ENCODE measurements at regions not wholly inside any gene's neighbourhood (a gene's known extent, or its start where the extent isn't known, plus 50 kb on each side); places are given as distances from the start of the nearest gene placed in this dataset.

GRCh38 chr10:33027088-33027487 lies 69.1 kb upstream of the ITGB1 start:
- peaks cover 0 to 5% of the 10 kb centered on the region in 2 donors for H3K4me1 ChIP-seq (ENCODE audit: control insufficient read depth in 2 of 2, insufficient read depth in 2 of 2, low read length in 2 of 2)
- DNase-seq (no peak), ATAC-seq (ENCODE audit: low read depth) (no peak)
- no peaks in the 10 kb centered on the region for H3K36me3 ChIP-seq (replicated peaks in 1 of 2; ENCODE audit: control extremely low read depth in 1 of 2, control insufficient read depth in 1 of 2, extremely low read depth in 1 of 2, insufficient read depth in 2 of 2, low read length in 1 of 2)
- Mint-ChIP-seq H3K4me3 (no peak overlapping the region), H3K9me3 (ENCODE audit: insufficient read depth) (no peaks in the 10 kb centered on the region), H3K27me3 (peaks cover 2% of the 10 kb centered on the region), H3K27ac (no peak overlapping the region), H3K4me1 (peaks cover 23% of the 10 kb centered on the region)
- H3K79me2 ChIP-seq (ENCODE audit: control insufficient read depth, insufficient read depth, low read length), result no peaks in the 10 kb centered on the region
- H3K9ac ChIP-seq (ENCODE audit: low read length), result no peak overlapping the region
- intact Hi-C loops (cut with micrococcal nuclease), result no loop called here
- no peaks in the 10 kb centered on the region for H3K27me3 ChIP-seq (replicated peaks in 1 of 4; ENCODE audit: control extremely low read depth in 1 of 4, control insufficient read depth in 3 of 4, insufficient read depth in 4 of 4, low read length in 3 of 4)
- 100% methylated on average over 2 of the region's 6 CpGs for WGBS (ENCODE audit: insufficient coverage)
- no peak overlapping the region for H3K4me3 ChIP-seq (ENCODE audit: control extremely low read depth in 1 of 5, extremely low read depth in 1 of 5, insufficient read depth in 1 of 5, low read depth in 2 of 5, low read length in 4 of 5)
- no peak overlapping the region for H3K4me2 ChIP-seq (replicated peaks; ENCODE audit: low read depth, low read length, poor library complexity, severe bottlenecking)
- ChIA-PET POLR2A (no interaction called here), CTCF (interaction anchor here (0.6 to 1.9 kb wide), 3 partner anchors 19 to 769 kb away, joined by 3 to 7 read pairs (median 4); no protein-coding TSS in a partner anchor)
- no peaks in the 10 kb centered on the region for H4K20me1 ChIP-seq (ENCODE audit: control insufficient read depth, insufficient read depth, low read length, poor library complexity, severe bottlenecking)
- no peaks in the 10 kb centered on the region for H3K9me3 ChIP-seq (ENCODE audit: control extremely low read depth in 1 of 3, control insufficient read depth in 2 of 3, insufficient read depth in 1 of 3, low read length in 2 of 3)
- no peak overlapping the region for H3K27ac ChIP-seq (ENCODE audit: low read length in 2 of 2)
- no peak for TF ChIP-seq CTCF (IDR thresholded peaks at IDR 0.05)
- no peak for TF ChIP-seq EZH2 (IDR thresholded peaks at IDR 0.05; ENCODE audit: borderline replicate concordance, insufficient read depth, low read depth, low read length, poor library complexity, severe bottlenecking)
- H2AFZ ChIP-seq (ENCODE audit: insufficient read depth, low read depth, low read length, poor library complexity, severe bottlenecking), result no peak overlapping the region

GRCh38 chr10:33026422-33026821 lies 68.4 kb upstream of the ITGB1 start:
- Mint-ChIP-seq H3K4me3 (no peak overlapping the region), H3K4me1 (peaks cover 23% of the 10 kb centered on the region), H3K9me3 (ENCODE audit: insufficient read depth) (no peaks in the 10 kb centered on the region), H3K27me3 (no peaks in the 10 kb centered on the region), H3K27ac (no peak overlapping the region)
- DNase-seq (no peak), ATAC-seq (ENCODE audit: low read depth) (no peak)
- Histone ChIP-seq H3K9me3 (ENCODE audit: control extremely low read depth in 1 of 3, control insufficient read depth in 2 of 3, insufficient read depth in 1 of 3, low read length in 2 of 3) (no peaks in the 10 kb centered on the region), H3K4me3 (ENCODE audit: control extremely low read depth in 1 of 5, extremely low read depth in 1 of 5, insufficient read depth in 1 of 5, low read depth in 2 of 5, low read length in 4 of 5) (no peak overlapping the region), H4K20me1 (ENCODE audit: control insufficient read depth, insufficient read depth, low read length, poor library complexity, severe bottlenecking) (no peaks in the 10 kb centered on the region), H3K4me1 (ENCODE audit: control insufficient read depth in 2 of 2, insufficient read depth in 2 of 2, low read length in 2 of 2) (peaks cover 0 to 5% of the 10 kb centered on the region in 2 donors), H3K9ac (ENCODE audit: low read length) (no peak overlapping the region), H3K79me2 (ENCODE audit: control insufficient read depth, insufficient read depth, low read length) (no peaks in the 10 kb centered on the region), H3K27me3 (replicated peaks in 1 of 4; ENCODE audit: control extremely low read depth in 1 of 4, control insufficient read depth in 3 of 4, insufficient read depth in 4 of 4, low read length in 3 of 4) (no peaks in the 10 kb centered on the region), H3K36me3 (replicated peaks in 1 of 2; ENCODE audit: control extremely low read depth in 1 of 2, control insufficient read depth in 1 of 2, extremely low read depth in 1 of 2, insufficient read depth in 2 of 2, low read length in 1 of 2) (no peaks in the 10 kb centered on the region), H3K4me2 (replicated peaks; ENCODE audit: low read depth, low read length, poor library complexity, severe bottlenecking) (no peak overlapping the region), H2AFZ (ENCODE audit: insufficient read depth, low read depth, low read length, poor library complexity, severe bottlenecking) (no peak overlapping the region), H3K27ac (ENCODE audit: low read length in 2 of 2) (no peak overlapping the region)
- ChIA-PET POLR2A (no interaction called here), CTCF (interaction anchor here (0.6 to 1.9 kb wide), 2 partner anchors 18 to 769 kb away, joined by 3 to 7 read pairs; no protein-coding TSS in a partner anchor)
- intact Hi-C loops (cut with micrococcal nuclease), result no loop called here
- no peak for TF ChIP-seq CTCF (IDR thresholded peaks at IDR 0.05)
- TF ChIP-seq EZH2 (IDR thresholded peaks at IDR 0.05; ENCODE audit: borderline replicate concordance, insufficient read depth, low read depth, low read length, poor library complexity, severe bottlenecking), result no peak
- WGBS (ENCODE audit: insufficient coverage), result no CpG with 5 or more reads among the region's 3 CpGs

Data from B cell (primary cell).